GM18519 (cell line): ENCODE measurements at regions not wholly inside any gene's neighbourhood (a gene's known extent, or its start where the extent isn't known, plus 50 kb on each side); places are given as distances from the start of the nearest gene placed in this dataset.
A peak's percentile ranks its signal among the peaks of the same experiment; 100 is the strongest.

Experiments
- ATAC-seq: cut with Tn5 transposase; IDR thresholded peaks from one replicate; pipeline ENCODE4 v1.9.1; 2021; ENCODE audit warnings: mild to moderate bottlenecking, moderate library complexity; ENCODE audit not compliant: unreplicated experiment, low FRiP score

DNA sequence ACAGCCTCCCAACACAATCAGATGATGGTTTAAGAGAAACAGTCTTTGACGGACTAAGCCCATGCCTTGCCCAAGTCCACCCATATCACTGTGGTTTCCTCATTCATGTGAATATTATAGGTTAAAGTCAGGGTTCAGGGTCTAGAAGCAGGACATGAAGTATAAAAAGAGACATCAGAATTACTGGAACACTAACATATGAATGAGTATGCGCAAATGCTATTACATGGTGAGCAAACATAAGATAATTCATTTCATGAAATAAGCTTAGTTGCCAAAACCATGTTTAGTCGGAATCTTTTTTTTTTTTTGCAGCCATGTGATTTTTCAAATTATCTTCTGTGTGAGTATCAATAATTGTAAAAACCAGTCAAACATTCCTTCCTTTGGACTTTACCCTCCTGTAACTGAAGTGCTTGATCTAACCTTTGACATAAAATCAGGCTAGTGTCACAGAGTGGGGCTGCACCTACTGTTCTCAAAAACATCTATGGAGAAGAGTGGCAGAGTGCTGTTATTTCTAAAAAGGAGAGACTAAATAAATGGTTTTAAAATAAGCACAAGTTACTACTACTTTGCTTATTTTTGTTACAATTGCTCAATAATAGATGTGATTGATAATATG is 84.9 kb upstream of the NRIP1 start:
- no peak for ATAC-seq

DNA sequence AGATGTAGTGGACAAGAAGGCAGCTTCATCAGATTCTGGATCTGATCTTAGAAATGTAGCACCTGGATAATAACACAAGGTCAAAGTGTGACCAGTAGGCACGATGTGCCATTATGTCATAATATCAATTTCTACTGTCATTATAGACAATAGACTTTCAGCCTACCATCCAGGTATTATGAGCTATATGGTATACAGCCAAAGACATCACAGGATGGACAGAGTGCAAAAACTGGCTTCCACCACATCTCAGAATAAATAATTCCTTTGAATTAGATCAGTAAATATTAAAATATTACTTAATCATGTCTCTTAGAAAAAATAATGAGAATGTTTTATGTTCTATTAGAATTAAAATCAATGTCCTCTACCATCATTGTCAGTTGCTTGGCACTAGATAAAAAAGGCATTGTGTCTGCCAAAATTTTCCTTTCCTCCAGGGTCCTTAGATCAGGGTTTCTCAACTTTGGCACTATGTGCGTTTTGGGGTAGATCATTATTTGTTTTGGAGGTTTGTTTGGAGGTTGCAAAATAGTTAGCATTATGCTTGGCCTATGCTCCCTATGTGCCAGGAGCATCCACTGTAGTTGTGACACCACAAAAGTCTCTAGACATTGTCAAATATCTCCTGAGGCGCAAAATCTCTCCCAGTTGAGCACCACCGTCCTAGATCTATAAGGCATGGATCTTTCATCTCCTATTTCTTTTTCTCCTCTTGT is 86.7 kb upstream of the NRIP1 start:
- ATAC-seq = no peak

DNA sequence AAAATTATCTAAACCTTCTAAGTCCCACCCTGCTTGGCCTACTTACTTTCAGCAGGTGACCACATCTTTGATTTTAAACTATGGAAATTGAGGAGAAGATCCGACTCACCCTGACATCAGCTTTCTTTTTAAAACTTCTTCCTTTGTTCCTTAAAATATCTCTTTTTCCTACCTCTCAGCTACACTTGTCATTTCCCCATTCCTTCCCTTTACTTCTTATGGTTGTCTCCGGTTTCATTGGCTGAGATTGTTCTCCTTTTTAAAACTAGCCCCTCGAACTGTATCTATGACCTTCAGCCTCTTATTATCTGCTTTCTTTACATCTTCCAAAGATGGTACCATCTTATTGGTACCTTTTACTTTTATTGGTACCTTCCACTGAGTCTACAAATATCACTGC is 87.8 kb upstream of the NRIP1 start:
- ATAC-seq = no peak

DNA sequence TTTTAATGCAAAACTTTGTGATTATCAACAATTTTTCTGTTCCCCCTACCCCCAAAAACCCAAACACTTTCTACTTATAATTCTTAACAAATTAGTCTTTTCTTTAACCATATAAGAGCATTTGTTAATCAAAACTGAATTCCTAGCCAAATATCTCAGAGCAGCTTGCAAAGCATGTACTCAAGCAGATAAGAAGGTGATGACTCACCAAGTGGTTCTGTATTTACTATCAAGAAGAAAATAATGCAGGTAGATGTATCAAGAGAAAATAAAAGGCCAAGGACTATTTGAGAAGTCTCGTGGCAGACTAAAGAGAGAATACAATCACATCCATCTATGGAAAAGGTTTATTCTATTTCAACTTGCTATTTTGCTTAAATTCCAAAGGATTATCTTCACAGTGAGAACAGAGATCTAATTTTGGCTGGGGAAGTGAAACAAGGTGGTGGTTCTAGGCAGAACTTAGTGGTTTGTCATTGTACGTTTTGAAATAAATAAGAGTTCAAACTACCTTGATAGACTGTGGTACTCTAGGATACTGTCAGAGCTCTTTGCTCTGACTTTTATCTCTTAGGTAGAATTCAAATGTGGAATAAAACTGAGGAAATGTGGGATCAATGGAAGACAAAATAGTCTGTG is 94.7 kb upstream of the NRIP1 start:
- ATAC-seq = peak; percentile 85

DNA sequence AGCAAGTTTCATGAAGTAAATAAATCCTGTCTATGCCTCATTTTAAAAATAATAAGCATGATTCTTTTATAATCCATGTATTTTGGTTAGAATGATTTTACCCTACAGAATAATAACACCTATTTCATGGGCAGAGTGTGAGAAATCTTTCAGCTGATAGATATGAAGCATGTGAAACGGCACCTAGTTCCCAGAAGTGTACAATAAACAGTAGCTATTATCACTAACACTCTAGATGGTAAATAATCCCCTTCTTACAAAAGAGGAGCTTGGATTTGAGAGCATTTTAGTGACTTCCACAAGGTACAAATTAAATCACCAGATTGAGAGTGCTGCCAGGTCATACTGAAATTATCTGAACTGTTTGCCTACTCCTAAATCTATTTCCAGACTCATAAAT is 95.3 kb upstream of the NRIP1 start:
- ATAC-seq = no peak

DNA sequence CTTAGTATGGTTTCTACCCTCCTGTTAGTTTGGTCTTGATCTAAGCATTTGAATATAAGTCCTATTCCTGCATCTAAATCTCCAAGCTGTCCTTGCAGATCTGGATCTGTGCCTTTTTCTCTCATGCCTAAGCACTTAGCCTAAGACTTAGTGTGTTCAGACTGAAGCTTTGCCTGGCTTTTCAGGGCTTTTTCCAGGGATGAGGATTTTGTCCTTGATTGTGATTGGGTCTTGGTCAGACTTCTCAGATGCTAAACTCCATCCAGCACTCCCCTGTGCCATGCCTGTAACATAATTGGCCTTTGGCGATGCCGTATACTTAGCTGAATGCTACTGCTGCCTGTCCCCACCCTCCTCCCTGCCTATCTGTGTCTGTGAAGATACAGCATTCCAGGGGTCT is 98.1 kb upstream of the NRIP1 start:
- no peak for ATAC-seq

DNA sequence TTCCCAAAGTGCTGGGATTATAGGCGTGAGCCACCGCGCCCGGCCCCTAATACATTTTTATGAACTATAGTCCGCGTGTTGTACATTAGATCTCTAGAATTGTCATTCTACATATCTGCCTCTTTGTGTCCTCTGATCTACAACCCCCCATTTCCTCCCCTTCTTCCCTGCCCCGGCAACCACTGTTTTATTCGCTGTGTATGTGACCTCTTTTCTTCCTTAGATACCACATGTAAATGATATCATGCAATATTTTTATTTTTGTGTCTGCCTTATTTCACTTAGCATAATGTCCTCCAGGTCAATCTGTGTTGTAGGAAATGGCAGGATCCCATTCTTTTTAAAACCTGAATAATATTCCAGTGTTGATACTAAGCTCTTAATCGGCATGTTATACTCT is 99.5 kb upstream of the NRIP1 start:
- no peak for ATAC-seq

DNA sequence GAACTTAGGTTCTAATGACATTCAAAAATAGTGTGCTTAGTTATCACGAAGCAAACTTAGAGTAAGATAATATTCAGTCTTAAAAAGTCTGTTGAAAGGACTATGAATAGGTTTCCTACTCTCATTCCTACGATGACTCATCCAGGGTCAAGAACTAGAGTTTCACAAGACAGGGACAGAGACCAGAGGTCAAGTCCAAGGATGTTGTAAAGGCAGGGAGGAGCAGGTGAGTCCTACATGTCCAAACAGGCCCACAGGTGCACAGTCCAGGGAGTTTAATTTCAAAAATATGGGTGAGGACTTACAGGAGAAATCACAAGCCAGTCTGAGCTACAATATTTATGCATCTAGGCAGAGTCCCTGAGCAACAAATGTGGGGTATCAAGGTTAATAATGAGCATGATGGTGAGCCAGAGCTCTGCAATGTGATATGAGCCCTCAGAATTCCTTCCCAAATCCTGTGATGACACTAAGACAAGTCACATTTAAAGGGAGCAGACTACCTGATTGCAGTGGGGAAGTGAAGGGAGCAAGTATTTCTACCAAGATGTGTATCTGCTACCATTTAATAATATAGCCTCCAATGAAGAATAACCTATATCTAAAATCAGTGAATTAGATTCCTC is 100.0 kb upstream of the NRIP1 start:
- ATAC-seq = no peak

DNA sequence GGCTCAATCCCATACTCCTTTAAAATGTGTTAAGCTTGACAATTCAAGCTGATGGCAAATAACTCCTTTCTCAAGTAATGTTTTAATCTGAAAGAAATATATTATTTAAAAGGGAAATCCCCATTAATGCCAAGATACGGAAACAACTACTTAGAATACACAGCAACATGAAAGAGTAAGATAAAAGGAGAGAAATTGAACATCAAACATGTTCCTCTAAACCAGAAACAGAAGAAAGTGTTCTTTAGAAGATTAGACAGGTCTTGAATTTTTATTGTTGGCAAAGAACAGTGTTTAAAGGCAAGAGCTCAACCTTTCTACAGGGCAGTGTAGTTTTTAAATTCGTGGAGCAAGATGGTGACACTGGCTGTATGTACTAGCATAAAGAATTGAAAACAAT is 105.8 kb upstream of the NRIP1 start:
- ATAC-seq = no peak

DNA sequence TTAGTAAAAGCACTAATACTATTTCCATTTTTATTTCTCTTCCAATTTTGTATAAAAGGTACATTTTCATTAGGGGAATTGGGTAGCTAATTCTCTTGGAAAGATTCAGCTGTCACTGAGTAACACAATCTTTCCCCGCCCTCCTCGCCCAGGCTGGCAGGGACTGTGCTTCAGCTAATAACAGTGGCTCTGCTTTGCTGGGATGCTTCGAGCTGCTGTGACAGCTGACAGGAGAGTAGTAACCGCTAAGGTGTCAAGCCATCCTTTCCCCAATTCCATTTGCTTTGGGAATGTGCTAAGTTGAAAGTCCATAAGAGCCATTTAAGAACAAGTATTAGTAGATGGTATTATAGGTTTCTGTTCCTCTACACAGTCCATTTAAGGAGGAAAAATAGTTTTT is 106.7 kb upstream of the NRIP1 start:
- ATAC-seq = no peak

DNA sequence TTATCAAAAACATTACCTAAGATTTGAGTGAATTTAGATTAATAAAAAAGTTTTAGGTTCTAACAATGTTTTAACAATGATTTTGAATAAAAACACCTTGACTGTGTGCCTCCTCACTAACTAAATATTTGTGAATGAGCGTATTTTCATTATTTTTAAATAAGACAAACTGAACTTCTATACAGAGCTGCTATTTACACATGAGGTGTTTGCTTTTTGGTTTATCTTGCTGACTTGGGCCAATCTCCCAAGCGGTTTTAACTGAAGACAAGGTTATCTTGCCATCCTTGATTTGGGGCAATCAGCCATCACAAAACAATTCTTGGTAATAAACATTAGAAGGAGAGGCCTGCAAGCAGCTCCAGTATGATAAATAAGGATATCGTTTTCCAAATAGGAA is 108.2 kb upstream of the NRIP1 start:
- ATAC-seq = no peak

DNA sequence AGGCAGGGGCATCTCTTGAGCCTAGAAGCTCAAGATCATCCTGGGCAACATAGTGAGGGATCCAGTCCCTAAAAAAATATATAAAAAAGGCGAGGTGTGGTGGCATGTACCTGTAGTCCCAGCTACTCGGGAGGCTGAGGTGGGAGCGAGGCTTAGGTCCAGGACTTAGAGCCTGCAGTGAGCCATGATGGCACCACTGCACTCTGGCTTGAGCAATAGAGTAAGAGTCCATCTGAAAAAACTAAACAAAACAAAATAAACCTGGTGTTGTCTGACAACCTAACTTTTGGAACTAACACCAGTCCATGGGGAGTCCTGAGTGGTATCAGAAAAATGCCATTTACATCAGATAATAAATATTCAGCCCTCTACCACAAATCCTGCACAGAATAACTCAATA is 110.1 kb upstream of the NRIP1 start:
- no peak for ATAC-seq

DNA sequence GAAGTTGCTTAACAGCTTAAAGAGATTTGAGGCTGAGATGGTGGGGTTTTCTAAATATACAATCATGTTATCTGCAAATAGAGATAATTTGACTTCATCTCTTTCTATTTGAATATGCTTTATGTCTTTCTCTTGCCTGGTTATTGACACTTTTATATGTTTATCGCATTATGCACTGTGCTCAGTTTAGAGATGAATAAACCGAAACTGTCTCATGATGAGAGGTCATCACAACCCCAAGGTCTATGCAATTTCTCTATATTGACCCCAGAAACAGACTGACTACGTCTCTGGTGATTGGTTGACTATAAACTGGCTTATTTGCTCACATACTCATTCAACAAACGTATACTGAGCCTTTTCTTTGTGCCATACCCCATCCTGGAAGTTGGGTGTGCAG is 117.9 kb upstream of the NRIP1 start:
- no peak for ATAC-seq

DNA sequence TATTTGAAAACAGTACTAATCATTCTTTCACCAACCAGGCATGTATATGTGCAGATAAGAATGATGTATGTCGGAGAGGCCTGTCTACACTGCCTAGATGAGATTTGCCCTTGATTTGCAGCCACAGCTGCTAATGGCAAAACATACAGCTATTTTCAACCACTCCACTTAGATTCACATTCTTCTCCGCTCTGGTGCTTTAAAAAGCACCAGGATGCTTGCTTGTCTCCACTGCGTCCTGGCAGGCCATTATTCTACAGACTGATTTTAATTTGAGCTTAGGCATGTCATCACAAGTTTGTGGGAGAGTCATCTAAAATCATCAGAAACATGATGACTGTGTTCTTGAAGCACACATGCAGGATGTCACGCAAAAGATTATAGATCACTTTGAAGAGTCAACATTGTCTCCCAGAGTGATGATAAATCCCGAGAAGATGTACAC is 119.0 kb upstream of the NRIP1 start:
- ATAC-seq = no peak

DNA sequence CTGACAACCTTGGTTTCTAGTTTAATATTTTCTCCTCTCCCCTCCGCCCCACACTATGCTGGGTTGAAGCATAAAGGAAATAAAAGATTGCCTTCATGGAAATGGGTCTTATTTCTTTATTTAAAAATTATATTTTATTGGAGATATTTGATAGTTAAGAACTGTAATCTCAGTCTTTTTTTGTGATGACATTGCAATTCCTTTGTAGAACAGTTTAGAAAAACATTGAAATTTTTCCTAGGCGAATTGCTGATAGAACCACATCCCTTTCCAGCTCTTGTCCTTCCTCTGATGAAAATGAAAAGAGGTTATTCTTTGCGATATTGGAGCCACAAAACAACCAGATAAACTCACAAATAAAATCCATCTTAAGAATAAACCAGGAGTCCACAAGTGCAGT is 125.6 kb upstream of the NRIP1 start:
- no peak for ATAC-seq

DNA sequence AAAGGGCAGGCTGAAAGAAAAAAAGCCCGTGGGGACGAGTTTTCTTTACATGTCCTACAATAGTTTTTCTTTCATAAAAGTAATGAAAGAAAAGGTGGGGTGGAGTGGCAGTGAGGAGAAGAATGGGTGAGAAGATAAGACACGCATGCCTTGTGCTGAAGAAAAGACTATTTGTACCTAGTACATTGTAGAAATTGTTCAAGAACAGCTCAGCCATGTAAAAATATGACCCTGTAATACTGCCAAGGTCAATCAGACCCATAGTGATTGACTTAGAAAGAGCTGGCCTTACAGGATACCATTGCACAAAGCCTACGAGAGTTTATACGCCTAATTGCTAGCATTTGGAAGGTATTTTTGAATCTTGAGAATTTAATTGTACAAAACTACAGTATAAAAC is 126.0 kb upstream of the NRIP1 start:
- no peak for ATAC-seq

DNA sequence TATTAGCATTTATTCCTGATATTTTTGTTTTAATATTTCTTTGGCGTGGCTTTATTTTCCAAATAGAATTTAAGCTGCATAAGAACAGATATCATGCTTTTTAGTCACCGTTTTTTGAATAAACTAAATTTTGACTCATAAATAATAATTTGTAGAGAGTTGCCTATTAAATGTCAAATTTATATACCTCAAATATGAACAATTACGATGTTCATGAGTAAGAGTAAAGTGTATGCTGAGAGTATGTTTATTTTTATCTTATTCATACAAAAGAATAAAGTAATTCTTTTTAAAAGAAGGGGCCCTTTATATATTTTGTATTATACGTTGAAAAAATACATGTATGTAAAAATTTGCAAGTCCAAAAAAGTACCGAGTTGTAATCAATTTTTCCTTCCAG is 126.5 kb upstream of the NRIP1 start:
- no peak for ATAC-seq

DNA sequence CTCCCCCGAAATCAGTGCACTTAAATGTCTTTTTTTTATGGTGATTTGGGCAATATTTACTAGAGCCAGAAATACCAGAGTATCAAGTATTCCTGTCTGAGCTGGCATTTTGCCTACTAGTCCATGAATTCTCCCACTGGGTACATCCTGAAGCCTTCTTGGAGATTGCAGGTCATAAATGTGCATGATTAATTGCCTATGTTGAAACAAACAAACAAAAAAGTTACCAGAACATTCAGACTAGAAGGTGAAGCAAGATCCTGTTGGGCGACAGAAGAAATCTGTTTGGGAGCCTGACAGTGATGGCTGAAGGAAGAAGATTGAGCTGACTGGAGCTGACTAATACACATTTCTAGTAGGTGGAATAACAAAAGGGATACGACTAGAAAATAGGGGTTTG is 127.4 kb upstream of the NRIP1 start:
- ATAC-seq = no peak

DNA sequence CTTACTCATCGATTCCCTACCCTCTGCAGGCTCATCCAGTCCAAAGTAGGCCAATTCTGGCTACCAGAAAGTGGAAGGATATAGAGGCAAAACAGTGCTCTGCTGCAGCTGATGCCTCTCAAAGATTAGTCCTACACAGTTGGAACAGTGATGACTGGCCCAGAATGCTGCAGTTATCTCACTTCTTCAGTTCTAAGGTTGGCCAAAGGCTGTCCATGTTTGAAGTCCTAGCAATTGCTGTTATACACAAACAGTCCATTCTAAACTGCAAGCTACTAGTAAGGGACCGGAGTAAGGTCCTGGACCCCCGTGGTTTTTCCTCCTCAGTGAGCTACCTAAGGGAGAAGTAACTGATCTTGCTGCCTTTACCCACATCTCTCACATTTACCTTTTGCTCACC is 129.1 kb upstream of the NRIP1 start:
- no peak for ATAC-seq

DNA sequence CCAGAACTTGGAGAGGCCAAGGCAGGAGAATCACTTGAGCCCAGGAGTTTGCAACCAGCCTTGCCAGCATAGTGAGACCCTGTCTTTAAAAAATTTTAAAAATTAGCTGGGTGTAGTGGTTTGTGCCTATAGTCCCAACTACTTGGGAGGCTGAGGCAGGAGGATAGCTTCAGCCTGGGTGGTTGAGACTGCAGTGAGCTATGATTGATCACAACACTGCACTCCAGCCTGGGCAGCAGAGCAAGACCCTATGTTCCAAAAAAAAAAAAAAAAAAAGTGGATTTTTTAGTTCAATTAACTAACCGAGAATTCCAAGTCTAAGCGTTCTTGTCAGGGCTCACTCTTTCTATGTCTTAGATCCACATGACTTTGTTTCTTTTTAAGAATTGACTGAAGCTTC is 130.3 kb upstream of the NRIP1 start:
- no peak for ATAC-seq

DNA sequence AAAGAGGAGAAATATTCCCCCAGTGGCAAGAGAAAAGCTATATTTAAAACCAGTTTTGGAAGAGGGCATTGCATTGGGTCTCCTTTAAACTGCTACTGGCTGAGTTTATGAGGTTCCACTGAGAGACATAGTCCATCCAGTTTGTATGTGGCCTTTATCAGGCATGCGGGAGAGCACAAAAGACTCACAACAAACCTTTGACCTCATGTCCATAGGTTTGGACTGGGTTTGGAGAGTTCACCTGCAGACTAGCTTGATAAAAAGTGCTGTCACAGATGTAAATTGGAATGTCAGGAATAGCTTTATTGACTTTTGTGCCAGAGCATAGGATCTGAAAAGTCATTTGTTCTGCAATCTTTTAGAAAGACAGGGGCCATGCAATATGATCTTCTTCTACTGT is 131.0 kb upstream of the NRIP1 start:
- ATAC-seq = no peak

DNA sequence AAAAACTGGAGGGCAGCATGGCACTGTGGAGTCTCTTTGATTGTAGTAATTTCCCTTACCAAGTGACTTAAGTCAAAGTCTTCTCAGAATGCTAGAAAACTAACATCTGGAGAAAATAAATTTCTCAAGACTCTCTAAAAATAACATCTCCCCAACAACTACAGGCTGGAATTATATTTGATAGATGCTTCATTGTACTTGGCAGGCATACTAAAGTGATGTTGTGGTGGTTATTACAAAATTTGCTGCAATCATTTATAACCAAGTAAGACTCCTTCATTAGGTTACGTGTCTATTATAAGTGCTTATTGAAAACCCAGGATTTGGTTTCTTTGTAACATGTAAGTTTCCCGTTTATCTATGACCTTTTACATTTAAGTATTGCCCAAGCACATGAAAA is 132.9 kb upstream of the NRIP1 start:
- ATAC-seq = no peak
